GM12873 (cell line): ENCODE measurements at regions not wholly inside any gene's neighbourhood (a gene's known extent, or its start where the extent isn't known, plus 50 kb on each side); places are given as distances from the start of the nearest gene placed in this dataset.

Experiments used
- TF ChIP-seq, protein P1 (sequence below): IDR thresholded peaks from 2 replicates; pipeline ENCODE4 v1.5.1; 2012; ENCODE audit warnings: low read depth, mild to moderate bottlenecking, moderate library complexity, low read length, control low read depth; ENCODE audit not compliant: insufficient read depth; ENCODE audit errors: missing control alignments

DNA sequence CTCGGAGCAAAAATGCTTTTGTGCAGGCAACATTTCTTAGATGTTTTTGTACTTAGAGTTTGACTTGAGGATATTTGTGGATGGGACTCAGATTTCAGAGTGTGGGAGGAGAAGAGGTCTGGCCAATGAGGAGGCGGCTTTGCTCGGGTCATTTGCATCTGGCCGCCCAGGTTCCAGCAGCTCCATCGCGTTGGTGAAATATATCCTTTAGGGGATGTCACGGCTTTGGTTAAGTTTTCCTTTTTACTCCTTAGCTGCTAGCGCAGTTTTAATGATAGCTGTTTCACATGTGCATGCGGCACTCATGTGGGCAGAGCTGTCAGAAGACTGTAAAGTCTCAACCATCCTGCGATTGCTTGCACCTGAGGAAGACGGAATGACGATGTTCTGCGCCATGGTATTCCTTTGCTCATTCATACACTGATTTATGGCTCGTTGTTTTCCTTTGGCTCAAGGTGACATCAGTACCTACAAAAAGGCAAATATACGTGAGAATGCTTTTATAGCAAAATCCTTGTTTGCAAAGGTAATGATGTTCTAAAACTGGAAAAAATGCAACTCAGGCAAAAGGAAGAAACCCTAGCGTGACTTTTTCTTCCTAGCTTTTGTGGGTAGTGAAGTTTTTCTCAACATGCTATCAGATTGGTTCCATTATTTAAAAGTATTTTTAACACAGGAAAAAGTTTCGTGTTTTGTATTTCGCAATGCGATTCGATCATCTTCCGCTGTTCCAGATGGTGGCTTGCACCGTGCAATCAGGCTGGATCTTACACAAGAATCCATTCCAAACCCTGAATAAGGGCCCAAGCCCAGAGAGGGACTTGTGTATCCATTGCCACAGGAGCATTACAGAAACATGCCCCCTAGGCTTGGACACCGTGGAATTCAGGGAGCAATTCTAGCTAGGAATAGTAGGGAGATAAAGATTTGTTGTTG, 70.5 kb upstream of the ZNF516 start:
- TF ChIP-seq, protein P1, sequence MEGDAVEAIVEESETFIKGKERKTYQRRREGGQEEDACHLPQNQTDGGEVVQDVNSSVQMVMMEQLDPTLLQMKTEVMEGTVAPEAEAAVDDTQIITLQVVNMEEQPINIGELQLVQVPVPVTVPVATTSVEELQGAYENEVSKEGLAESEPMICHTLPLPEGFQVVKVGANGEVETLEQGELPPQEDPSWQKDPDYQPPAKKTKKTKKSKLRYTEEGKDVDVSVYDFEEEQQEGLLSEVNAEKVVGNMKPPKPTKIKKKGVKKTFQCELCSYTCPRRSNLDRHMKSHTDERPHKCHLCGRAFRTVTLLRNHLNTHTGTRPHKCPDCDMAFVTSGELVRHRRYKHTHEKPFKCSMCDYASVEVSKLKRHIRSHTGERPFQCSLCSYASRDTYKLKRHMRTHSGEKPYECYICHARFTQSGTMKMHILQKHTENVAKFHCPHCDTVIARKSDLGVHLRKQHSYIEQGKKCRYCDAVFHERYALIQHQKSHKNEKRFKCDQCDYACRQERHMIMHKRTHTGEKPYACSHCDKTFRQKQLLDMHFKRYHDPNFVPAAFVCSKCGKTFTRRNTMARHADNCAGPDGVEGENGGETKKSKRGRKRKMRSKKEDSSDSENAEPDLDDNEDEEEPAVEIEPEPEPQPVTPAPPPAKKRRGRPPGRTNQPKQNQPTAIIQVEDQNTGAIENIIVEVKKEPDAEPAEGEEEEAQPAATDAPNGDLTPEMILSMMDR, result no peak

GRCh38 chr18:76564655-76565237, 69.7 kb upstream of the ZNF516 start:
- TF ChIP-seq, protein P1, result no peak

- TF ChIP-seq, protein P1, result no peak
Measured at GRCh38 chr18:76564117-76564516, 69.1 kb upstream of the ZNF516 start.

DNA sequence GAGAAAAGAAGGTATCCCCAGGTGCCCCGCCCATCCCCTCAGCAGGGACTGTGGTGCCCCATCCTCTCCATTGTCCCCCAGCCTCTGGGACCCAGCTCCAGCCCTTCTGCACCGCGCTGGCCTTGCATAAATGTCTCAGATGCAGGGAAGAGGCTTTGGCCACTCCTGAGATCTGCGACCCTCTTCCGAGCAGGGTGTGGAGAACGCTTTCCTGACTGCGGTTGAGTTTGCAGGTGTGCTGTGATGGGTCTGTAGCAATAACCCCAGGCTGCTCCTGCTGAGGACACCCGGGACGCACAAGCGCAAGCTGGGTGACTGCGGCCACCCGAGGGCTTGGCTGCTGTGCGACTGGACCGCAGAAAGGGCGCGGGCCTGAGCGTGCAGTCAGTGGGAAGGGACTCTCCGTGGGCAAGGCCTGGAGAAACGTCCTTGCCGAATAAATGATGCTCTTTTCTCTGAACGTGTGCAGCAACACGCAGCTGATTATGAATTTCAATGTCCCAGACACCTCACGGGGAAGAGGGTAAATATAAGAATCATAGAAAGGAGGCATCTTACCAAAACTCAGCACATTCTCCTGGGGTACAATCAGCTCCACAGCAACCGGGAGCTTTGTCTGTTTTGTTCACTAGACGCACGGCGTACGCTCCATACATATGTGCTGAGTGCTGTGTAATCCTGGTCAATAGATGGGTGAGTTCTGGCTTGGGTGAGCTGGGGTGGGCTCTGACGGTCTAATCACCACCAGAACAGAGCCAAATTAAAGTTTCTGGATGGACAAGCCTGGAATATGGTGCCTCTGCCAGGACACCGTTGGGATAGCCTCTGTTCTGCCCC, 67.5 kb upstream of the ZNF516 start:
- TF ChIP-seq, protein P1, result no peak

GRCh38 chr18:76558881-76559667, 64.0 kb upstream of the ZNF516 start:
- TF ChIP-seq, protein P1, result no peak

DNA sequence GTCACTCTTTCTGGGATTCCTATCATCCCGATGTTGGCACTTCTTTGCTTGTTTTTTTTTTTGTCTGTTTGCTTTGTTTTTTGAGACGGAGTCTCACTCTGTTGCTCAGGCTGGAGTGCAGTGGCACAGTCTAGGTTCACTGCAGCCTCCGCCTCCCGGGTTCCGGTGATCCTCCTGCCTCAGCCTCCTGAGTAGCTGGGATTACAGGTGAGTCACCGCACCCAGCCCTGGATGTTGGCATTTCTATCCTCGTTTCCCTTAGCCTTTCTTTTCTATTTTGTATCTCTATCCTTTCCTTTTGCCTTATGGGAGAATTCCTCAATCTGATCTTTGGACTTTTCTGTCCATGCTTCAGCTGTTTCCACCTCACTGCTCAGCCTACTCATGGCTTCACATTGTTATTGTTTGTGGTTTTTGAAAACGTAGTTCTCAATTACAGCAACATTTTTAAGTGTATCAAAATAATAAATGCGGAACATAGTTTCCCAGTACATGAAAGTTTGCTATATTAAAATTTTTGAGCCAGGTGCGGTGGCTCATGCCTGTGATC, 62.1 kb upstream of the ZNF516 start:
- TF ChIP-seq, protein P1, result no peak
